Kidney capillary endothelial cell (primary cell): ENCODE measurements at regions not wholly inside any gene's neighbourhood (a gene's known extent, or its start where the extent isn't known, plus 50 kb on each side); places are given as distances from the start of the nearest gene placed in this dataset.

Source experiments
- DNase-seq: peaks from one replicate; pipeline ENCODE4 v3.0.0-alpha.2; 2018; ENCODE audit warnings: low spot score

DNA sequence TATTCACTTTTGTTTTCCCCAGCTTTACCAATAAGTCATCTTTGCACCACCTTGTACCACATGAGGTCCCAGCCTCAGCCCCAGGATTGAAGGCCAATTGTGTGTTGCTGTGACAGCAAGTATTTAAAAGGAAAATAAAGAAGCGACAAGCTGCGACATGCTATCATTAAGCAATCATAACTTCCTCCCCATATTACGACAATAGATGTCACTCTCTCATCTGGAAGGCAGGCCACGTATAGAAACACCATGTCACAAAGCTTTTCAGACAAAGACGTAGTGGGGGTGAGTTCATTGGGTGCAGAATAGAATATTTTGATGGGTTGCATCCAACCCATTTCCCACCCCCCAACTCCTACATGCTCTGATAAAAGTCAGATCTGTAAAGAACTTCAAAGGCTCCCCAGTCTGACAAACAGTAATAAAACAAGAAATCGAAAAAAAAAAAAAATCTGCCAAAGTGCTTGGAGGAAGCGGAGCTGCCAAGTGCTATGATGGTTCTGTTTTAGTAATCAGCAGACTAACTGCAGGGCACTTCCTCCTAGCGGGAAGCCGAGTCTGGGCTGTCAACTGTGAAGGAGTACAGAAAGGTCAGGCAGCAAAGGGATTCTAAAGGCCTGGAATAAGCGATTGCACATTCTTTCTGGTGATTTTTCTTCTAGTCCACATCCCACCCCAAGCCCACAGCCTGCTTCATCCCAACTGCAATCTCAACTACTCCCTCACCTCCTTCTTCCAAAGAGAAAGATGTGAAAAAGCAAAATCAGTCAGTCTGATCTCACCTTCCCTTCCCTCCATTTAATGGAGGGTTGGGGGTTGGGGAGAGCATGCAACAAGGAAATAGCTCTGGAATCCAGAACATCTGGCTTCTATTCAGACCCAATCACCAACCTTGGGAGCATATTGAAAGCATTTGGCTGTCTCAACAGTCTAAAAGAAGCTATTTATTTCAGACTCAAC lies 131.4 kb upstream of the UBASH3B start:
- no peak for DNase-seq

DNA sequence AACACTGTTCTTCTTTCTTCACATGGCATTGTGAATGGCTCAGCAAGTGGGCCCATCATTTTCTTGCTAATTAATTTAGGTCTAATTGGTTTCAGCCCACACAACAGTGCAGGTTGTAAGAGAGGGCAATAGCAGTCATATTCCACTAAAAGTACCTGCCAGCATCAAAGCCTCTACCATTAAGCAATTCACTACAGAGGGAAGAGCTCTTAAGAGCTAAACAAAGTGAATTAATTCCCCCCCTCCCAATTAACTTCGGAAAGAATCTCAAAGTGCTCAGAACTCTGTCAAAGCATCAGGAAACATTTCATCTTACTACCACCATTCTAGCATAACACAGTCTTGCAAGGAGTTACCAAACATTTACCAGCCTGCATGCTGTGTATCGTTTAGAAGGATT lies 133.9 kb upstream of the UBASH3B start:
- no peak for DNase-seq

DNA sequence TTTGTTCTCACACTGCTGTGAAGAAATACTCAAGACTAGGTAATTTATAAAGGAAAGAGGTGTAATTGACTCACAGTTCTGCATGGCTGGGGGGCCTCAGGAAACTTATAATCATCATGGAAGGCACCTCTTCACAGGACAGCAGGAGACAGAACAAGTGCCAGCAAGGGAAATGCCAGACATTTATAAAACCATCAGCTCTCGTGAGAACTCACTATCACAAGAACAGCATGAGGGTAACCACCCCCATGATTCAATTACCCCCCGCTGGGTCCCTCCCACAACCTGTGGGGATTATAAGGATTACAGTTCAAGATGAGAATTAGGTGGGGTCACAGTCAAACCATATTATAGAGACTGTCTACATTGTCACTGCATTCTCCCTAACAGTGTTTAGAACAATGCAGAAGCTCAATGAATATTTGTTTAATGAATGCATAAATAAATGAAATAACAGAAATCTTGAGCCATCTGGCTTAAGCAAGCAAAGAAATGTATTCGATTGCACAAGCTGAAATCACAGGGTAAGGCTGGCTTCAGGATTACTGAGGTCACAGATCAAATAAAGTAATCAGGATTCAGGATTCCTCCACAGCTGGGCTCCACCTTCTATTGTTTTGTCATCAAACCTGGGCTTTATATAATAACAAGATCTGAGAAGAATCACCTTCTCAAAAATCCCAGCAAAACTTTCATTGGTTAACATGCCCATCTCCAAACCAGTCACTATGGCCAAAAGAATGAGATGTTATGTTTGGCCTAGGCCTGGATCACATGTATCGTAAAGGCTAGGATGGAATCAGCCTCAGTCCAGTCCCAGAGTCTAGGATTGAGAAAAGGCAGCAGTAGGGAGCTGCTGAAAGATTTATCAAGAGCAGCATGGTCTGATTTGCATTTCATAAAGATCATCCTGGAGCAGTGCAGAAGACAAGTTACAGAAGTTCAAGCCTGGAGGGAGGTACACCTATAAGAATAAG lies 137.8 kb upstream of the UBASH3B start:
- no peak for DNase-seq

DNA sequence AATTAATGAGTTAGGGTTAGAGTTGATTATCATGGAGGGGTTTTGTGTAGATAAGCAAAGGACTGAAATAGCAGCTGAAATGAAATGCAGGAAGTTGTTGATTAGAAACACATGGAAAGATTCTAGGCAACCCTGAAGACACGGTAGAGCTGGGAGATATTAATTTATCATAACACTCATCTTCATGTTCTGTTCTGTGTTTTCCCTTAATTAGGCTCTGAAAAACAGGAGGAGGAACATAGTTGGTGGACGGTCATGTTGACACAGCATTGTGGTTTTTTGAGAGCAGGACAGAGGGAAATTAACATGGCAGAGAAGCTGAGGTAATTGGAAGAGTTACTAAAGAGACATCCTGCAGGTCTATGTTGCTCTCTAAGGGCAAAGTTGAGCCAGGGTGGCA lies 138.8 kb upstream of the UBASH3B start:
- DNase-seq, result no peak

DNA sequence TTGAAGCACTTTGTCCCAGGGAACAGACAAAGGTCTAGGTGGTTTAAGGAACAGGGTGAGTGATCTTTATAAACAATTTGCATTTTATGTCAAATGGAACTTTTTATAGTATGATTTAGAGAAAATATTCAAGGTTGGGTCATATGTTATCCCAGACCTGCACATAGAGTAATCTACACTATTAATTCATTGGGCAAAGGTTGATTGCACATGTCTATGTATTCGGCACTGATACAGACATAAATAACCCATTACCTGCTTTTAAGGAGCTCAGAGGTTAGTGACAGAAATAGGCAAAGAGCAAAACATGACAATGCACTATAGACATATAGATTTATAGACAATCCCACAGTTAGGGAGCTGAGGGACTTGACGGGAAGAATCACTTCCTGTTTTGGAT lies 141.5 kb upstream of the UBASH3B start:
- no peak for DNase-seq

DNA sequence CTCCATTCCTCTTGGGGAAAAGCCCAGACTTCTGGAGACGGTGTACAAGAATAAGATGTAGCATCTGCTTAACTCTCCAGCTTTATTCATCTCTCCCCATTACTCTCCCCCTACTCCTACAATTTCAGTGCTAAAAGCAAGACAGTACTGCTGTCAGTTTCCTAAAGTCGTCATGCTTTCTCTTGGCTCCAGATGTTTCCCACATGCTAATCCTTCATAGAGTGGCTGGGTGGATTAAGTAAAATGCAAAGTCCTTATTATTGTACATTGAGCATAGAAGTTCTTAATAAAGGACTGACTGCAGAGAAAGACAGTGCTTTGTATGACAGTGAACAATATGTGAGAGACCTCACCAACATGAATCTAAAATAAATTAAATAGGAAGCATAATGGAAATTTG lies 142.2 kb upstream of the UBASH3B start:
- DNase-seq, result no peak

DNA sequence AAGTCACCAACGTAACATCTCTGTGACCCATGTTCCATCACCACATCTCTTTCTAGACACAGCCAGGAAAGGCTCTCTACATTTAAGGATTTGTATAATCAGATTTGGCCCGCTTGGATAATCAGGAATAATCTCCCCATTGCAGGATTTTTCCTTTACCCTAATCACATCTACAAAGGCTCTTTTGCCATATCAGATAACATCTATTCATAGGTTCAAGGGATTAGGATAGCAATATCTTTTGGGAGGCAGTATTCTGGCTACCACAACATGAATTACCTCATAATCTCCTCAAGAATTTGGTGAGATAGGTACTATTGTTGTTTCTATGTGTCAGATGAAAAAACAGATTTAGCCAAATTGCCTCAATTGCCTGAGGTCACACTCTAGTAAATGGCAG lies 142.8 kb upstream of the UBASH3B start:
- no peak for DNase-seq

DNA sequence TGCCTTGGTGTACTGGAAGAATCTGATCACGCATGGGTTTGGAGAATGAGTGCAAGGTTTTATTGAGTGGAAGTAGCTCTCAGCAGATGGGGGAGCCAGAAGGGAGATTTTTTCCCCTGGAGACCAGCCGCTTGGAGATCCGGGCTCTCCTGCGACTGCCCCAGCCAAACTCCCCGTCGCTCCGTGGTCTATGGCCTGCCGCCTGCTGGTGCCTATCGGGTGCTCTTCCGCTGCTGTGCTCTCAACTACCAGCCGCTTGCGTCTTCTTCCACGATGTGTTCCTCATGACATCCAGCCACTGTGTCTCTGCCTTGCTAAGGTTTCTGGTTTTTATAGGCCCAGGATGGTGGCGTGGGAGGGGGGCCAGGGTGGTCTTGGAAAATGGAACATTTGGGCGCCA lies 145.6 kb upstream of the UBASH3B start:
- no peak for DNase-seq

DNA sequence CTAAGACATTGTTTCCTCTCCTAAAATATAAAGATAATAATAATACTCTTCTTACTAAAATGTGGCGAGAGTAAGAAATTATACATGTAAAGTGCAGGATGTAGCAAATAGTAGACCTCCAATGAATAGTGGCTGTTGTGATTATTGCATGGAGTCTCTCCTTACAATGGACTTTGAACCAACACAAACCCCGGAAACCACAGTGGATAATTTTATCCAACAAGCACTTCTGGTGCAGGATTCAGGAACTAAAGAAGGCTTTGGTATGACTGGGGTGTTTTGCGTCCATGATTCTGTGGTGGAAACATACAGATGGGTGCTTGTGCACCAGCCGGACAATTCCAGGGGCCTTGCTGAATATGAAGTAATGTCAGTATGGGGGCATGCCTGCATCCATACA lies 146.4 kb upstream of the UBASH3B start:
- DNase-seq, result no peak

DNA sequence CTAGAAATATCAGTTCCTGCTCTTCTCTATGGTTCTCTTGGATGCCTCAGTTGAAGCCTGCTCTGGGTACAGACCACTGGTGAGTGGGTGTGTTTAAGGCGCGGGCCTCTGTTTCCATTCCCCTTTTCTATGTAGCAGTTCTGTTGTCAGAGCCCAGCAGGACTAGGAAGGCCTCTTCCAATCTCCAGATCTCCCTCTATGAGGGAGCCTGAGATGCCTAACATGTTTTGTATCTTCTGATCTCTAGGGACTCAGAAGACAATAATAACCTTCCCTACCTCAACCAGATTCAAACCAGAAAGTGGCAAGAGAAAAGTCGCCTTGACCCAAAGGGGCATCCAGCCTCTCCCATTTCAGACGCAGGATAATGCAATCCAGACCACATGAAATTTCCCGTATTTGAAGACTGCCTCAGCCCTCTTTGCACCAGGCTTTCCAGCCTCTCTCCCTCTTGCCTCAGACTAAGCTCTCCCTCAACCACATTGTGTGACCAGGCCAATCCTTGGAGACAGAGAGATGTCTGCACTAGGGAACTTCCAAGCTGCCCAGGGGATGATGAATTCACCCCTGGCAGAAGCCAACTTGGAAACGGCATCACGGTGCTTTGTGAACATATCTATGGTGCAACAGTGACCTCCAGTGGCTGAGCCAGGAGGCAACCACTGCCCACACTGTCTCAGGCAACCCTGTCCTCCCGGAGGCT lies 150.1 kb upstream of the UBASH3B start:
- DNase-seq, result peak; percentile 76

DNA sequence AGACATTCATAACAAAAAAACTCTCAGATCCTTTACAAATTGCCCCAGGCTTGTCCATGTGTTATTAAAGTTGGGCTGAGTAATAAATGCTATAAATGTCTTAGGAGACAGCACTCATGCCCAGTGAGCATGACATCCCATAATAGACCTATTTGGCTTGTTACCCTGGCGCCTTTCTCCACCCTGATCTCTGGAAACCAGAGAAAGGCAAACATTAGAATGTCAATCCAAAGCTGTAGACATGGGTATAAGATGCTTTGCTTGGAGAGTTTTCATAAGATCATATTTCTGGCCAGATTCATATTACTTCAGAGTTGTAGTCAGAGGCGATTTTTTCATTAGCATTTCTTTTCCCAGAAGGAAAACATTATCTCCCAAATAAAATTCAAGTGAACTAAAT lies 161.3 kb upstream of the UBASH3B start:
- DNase-seq, result no peak

DNA sequence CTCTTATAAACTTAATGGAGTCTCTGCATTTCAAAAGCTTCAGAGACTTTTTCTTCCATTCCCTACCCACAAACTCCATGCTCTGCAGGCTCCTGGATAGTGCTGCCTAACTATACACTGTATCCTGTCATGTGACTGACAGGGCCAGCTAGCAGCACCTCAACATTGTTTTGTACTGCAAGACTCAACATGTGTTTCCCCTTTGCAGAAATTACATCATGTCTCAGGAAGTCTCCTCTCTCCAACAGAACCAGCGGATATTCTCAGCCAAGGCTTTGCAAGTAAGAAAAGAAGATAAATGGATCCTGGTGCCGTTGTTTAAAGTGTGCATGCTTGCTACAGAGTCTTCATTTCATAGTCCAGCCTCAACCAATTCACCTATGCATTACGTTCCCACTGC lies 164.0 kb upstream of the UBASH3B start:
- peak; percentile 83 for DNase-seq

DNA sequence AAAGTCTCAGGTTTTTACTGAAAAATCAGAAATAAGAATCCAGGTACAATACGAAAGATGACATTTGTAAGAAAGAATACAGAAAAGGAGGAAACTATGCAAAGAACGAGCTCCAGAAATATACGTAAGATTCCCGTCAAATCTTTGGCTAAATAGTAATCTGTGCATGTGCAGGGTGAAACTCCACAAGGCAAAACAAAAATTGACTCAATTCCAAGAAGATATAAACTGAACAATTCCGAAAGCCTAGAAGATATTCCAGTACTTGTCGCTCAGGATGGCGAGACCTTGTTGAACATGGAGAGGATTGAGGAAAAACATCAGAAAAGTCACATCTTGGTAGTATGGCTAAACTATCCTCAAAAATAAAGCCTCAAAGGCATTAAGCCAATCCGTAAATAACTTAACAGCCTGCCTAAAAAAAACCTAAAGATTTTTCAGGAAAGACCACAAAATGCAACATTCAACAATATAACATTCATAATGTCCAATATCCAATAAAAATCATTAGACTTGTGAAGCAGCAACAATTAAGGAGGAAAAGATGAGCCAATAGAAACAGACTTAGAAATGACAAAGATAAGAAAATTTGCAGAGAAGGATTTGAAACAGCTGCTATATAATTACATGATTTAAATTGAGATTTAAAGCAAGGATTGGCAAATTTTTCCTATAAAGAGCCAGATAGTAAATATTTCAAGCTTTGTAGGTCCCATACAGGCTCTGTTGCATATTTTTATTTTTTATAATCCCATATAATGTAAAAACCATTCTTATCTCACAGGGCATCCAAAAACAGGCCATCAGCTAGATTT lies 166.4 kb upstream of the UBASH3B start:
- no peak for DNase-seq

DNA sequence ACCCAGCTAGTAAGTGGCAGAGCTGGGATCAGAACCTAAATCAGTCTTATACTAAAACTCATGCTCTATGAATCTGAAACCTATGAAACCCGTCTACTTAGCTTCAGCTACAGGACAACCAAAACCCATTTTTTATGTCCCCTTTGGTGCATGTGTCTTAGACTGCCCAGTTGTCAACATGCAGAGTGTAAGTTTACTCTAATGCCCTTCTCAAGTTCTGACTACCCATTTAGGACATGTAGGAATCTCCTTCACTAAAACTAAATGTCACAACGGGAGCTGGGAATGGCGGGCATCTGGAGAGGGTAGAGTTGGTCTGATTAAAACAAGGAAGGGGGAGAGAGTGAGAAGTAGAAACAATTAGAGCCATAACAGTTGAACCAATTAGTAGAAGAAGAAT lies 167.9 kb upstream of the UBASH3B start:
- no peak for DNase-seq

DNA sequence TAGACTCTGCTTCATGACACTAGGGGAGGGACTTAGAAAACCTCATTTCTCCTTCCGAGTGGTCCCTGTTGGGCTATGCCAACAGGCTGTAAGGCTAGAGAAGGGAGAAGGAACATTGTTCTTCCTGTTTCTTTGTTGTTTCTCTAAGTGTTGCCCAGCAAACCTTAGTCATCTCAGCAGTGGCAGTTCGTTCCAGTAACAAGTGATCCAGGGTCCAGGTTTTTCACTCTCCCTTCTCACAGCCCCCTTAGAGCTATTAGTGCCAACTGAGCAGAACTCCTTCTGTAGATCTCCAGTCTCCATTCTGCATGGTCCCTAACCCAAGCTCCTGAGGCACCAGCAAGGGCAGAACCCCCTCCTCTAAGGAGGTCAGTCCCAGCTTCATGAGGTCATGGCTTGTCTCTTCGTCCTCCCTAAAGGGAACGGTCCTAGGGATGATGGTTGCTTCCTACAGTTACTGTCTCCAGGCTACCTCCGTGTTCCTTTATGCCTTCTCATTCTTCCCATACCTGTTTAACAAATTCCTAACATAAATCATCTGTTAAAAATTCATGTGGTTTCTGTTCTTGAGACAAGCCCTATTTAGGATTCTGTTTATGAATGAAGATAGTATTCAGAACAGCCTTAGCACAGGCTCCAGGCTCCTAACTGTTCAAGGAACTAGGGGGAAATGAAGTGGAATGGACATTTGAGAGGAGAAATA lies 168.6 kb upstream of the UBASH3B start:
- DNase-seq, result peak; percentile 16

DNA sequence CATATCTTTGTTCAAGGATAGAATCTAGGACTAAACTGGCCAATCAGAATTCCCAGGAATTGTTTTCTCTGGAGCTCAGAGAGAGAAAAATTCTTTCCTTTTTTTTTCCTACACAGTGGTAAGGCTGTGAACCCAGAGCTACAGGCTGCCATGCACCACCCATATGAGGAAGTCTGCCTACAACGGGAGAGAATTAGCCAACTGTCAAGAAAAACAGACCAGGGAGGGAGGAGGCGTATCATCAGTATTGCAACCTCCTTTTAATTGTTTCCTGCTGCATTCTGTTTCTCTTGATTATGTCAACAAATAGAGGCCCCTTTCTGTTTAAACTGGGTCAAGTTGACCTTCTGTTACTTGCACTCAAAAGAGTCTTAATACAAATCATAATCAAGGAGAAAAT lies 176.5 kb upstream of the UBASH3B start:
- no peak for DNase-seq

DNA sequence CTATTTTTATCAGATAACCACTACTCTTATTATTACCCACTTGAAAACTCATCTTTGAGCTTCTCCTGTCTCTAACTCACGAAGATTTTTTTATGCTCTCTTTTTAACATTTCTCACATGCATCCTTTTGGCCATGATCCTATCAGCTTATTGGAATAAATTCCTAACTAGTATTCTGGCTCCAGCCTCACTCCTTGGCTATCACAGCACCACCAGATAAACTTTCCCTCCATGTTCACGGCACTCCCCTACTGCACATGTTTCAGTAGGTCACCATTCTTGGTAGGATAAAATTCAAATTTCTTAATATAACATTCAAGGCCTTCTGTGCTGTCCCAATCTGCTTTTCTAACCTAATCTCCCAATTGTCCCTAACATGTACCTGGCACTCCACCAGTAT lies 186.6 kb upstream of the UBASH3B start:
- DNase-seq, result no peak

DNA sequence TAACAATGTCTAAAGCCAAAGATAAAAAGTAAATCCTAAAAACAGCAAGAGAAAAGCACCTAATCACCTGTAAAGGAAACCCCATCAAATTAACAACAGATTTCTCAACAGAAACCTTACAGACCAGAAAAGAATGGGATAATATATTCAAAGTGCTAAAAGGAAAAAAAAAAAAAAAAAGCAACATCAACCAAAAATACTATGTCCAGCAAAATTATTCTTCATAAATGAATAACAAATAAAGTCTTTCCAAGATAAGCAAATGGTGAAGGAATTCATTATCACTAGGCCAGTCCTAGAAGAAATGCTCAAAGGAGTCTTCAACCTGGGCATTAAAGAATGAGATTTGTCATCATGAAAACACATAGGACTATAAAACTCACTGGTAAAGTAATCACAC lies 192.0 kb upstream of the UBASH3B start:
- no peak for DNase-seq

DNA sequence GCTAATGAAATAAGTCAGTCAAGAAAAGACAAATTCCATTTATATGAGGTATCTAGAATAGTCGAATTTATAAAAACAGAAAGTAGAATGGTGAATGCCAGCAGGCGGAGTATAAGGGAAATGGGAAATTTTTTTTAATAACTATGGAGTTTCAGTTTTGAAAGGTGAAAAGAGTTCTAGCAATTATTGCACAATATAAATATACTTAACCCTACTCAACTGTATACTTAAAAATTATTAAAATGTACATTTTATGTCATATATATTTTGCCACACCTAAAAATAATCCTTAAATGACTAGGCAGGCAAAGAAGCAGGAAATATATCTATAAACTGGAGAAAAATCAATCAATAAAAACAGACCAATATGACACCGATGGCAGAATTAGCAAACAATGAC lies 196.5 kb upstream of the UBASH3B start:
- no peak for DNase-seq

DNA sequence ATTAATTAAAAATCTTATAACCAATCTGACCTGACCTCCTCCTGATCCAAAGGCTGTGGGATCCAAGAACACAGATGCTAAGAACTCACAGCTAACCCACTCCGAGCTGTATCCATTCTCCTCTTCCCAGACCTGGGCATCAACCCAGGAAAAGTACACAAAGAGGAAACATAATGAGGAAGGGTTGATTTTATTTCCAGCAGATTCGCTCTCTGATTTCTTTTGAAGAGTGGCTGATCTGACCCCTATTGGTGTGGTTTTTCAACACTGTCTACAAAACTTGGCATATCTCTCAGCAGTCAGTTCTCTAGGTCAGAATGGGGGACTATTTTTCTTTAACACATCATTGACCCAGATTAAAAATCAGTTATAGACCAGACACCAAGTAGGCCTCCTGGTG lies 201.9 kb upstream of the UBASH3B start:
- DNase-seq, result no peak

DNA sequence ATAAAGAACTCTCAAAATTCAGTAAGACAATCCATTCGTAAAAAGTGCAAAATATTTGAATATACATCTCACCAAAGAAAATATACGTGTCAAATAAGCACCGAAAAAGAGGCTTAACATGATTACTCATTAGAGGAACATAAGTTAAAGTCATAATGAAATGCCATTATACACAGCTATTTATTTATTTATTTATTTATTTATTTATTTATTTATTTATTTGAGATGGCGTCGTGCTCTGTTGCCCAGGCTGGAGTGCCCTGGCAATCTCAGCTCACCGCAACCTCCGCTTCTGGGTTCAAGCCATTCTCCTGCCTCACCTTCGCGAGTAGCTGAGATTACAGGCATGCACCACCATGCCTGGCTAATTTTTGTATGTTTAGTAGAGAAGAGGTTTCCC lies 203.6 kb upstream of the UBASH3B start:
- DNase-seq, result no peak
